GM21423 (cell line): ENCODE measurements at regions not wholly inside any gene's neighbourhood (a gene's known extent, or its start where the extent isn't known, plus 50 kb on each side); places are given as distances from the start of the nearest gene placed in this dataset.
"Not testable (repeated sequence)": the region's sequence is repeated elsewhere in the genome, so short reads cannot be mapped to it uniquely, and the experiment has no call there.

Experiments
- ATAC-seq: cut with Tn5 transposase; IDR thresholded peaks from one replicate; pipeline ENCODE4 v1.9.1; 2021; ENCODE audit warnings: mild to moderate bottlenecking, moderate library complexity; ENCODE audit not compliant: unreplicated experiment

DNA sequence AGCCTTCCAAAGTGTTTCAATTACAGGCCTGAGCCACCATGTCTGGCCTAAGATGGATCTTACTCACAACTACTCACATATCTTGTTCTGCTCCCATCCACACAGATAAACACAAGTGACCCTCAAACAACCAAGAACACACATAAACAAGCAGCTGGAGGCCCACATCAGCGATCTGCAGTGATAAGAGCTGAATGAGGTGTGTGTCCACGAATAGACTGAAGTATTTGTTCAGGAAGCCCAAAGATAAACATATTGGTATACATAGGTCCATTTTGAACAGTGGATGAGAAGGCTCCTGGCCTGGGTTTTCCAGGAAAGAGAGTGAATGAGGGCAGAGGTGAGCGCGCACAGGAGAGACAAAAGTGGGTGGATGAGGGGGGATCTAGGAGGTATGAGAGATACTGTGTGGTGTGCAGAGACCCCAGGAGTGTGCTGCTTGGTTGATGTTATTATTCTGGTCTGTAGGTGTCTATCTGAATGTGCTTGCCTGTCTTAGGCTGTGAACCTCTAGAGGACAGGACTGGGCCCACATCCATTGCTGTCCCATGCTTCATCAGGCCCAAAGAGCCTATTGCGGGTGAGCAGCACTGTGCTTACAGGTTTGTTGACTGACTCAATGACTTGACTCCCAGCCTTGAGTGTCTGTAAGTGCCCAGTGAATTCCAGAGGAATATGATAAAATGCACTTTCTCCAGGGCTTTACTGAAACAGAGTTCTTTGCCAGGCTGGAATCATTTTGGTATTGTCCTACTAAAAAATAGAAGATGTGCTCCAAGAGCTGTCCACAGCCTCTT lies 79.9 kb upstream of the ATP1A1 start:
- no peak for ATAC-seq

DNA sequence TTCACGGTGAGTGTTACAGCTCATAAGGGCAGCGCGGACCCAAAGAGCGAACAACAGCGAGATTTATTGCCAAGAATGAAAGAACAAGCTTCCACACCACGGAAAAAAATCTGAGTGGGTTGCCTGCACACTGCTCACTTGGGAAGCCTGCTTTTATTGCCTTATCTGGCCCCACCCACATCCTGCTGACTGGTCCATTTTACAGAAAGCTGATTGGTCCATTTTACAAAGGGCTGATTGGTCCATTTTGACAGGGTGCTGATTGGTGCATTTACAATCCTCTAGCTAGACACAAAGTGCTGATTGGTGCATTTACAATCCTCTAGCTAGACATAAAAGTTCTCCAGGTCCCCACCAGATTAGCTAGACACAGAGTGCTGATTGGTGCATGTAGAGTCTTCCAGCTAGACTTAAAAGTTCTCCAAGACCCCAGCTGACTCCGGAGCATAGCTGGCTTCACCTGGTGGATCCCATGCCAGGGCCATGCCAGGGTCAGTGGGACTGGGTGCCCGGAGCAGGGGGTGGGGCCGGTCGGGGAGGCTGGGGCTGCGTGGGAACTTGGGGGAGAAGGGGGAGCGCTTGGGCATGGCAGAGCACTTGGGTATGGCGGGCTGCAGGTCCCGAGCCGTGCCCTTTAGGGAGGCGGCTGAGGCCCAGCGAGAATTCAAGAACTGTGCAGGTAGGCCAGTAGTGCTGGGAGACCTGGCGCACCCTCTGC lies 75.4 kb upstream of the ATP1A1 start:
- no peak for ATAC-seq

DNA sequence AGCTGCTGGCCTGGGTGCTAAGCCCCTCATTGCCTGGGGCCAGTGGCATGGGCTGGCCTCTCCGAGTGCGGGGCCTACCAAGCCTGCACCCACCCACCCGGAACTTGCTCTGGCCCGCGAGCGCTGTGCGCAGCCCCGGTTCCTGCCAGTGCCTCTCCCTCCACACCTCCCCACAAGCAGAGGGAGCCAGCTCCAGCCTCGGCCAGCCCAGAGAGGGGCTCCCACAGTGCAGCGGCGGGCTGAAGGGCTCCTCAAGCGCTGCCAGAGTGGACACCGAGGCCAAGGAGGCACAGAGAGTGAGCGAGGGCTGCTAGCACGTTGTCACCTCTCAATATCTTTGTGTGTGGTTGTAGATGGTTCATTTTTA lies 74.8 kb upstream of the ATP1A1 start:
- ATAC-seq = not testable (repeated sequence)

DNA sequence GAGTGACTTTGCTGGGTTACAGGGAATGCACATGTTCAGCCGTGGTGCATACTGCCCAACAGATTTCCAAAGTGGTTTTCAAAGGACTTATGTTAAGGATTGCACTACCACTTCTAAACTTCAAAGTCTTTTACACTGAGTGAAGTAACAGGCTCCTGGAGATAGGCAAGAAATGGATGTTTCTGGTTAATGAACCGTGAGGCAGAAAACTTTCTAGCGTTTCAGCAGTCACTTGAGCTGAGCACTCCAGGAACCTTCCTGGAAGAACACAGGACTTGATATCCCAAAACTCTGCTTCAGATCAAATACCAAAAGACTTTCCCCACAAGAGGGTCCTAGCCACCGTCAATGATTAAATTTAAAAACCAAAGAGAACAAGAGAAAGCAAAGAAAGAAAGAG lies 74.3 kb upstream of the ATP1A1 start:
- no peak for ATAC-seq

DNA sequence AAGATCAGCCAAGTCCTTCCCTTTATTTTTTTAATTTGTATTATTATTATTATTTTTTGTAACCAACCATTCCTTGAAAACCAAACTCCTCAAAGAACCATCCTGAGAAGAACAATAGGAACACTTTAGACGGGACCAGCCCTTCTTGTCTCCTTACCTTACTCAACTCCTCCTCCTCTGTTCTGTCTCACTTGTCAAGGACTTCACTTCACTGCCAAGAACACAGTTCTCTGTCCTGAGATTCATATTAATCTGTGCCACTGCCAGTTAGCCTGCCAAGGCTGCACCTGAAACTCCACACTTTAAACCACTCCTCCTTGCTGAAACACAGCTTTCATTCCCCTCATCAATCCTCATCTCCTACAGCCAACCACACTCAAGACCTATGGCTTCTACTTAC lies 73.8 kb upstream of the ATP1A1 start:
- ATAC-seq = no peak

DNA sequence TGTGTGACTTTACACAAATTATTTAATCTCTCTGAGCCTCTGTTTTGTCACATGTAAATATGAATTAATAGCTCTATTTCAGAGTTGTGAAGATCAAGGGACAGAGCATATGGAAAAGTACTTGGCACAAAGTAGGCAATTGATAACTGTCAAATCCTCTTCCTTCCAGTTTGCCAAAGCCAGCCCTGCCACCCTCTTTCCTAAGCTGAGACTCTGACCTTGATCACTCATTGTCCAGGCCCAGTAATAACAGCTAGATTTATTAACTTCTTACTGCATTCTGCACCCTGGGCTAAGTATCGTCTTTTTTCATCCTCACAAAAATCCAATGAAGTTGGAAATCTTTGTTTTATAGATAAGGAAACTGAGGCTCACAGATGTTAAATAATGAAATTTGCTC lies 70.8 kb upstream of the ATP1A1 start:
- no peak for ATAC-seq

DNA sequence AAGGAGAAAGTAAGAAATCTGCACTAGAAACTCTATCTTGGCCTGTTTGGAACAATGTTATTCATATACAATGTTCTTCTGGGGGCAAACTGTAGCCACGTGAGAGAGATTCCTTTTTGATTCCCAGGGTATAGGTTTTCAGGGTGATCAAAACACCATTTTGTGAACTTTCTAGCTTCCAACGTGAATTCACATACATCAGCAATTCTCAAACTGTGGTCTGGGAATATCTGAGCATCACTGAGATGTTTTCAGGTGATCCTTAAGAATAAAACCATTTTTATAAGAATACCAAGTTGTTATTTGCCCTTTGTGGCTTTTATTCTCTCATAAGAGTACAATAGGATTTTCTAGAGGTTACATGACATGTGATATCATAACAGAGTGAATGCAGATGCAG lies 66.9 kb upstream of the ATP1A1 start:
- no peak for ATAC-seq

DNA sequence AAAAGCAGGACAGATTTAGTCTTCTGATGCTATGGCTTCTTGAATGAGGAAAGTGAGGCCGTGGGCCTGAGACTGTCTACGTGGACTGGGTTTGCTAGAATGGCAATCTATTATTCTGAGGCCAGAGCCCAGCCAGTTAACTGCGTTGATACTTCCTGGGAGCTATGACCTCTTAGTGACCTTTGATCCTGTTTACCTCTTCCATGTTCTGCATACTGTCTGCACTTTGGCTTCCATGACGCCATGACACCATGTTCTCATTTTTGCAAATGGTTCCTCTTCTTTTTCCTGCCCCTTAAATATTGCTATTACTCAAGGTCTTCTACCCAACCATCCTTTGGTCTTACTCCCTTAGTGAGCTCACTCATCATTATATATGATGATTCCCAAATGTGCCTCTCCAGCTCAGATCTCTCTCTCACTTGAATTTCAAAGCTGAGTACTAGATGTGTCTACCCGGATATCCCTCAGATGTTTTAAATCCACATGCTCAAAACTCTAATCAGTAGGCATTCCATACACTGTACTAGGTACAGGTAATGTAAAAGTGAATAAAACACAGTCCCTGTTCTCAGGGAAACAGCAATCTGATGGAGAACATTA lies 66.1 kb upstream of the ATP1A1 start:
- ATAC-seq = no peak

DNA sequence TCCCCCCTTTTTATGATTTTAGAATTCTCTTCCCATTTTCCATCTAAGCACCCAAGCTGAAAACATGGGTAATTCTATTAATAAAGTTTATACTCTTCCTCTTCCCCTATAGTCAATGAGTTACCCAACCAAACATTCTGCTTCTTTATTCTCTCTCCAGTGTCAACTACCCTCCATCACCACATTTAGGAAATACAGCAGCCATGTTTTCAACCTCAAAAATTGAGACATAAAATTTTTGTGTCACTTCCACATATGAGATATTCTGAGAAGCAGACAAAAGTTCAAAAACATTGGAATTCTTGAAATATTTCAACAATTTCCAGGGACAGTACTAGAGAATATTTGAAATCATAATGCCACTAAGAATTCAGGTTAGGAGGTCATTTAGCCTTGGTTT lies 64.8 kb upstream of the ATP1A1 start:
- ATAC-seq = no peak

DNA sequence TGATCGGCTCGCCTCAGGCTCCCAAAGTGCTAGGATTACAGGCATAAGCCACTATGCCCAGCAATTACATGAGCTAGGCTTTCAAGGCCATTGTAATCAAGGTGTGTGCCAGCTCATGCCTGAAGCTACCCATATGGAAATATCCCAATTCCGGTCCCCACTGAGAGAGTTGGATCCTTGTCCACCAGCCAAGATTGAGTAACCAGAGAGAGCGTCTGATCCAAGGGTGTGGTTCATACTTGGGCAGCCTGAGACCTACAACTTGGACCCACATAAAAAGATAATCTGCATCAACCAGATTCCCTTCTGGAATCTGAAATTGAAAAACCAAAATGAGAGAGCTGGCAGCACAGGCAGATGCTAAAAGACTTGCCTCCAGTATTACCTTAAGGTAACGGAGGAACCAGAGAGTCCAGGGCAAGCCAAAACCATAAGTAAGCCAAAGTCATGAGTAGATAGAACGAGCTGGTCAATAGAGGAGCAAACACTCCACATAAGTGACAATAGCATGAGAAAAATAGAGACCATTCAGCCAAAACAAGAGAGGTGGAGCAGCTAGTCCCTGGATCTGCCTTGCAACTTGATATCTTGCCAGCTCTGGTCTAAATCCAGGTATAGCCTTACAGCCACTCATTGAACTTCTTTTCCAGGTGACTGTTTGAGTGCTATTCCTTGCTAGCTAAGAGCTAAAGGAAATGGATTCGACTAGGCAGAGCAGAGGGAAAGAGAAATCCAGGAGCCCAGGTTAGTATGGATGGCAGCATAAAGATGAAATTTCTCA lies 63.8 kb upstream of the ATP1A1 start:
- no peak for ATAC-seq

DNA sequence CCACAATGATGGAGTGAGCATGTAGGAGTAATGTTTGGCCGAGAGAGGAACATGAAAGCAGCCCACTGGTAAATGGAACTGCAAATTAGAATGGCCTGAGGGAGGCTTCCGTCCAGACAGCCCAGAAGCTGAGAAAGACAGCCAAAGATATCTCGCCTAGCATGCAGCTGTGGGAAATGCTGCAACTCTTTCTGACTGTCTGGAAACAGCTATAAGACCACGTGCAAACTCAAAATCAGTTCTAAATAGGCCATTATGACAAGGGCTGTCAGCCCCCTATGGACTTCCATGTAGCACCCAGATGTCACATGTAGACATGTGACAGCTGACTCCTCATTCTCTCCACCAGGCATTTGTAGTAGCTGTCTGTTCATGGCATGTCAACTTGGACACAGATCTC lies 62.9 kb upstream of the ATP1A1 start:
- ATAC-seq = no peak

DNA sequence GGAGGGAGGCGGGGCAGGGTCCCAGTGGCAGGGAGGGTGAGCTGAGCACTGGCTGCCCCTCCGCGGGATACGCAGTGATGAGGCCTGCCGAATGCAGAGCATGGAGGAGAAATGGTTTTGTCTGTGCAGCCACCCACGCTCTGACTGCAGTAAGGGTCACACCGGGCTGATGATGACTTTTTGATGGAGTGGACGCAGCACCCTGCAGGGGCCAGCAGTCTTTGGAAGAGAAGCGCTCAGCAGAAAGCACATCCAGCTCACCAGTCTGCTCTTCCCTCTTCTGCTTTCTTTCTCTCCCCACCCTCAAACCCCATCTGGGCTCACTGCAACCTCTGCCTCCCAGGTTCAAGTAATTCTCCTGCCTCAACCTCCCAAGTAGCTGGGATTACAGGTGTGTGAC lies 61.9 kb upstream of the ATP1A1 start:
- no peak for ATAC-seq

DNA sequence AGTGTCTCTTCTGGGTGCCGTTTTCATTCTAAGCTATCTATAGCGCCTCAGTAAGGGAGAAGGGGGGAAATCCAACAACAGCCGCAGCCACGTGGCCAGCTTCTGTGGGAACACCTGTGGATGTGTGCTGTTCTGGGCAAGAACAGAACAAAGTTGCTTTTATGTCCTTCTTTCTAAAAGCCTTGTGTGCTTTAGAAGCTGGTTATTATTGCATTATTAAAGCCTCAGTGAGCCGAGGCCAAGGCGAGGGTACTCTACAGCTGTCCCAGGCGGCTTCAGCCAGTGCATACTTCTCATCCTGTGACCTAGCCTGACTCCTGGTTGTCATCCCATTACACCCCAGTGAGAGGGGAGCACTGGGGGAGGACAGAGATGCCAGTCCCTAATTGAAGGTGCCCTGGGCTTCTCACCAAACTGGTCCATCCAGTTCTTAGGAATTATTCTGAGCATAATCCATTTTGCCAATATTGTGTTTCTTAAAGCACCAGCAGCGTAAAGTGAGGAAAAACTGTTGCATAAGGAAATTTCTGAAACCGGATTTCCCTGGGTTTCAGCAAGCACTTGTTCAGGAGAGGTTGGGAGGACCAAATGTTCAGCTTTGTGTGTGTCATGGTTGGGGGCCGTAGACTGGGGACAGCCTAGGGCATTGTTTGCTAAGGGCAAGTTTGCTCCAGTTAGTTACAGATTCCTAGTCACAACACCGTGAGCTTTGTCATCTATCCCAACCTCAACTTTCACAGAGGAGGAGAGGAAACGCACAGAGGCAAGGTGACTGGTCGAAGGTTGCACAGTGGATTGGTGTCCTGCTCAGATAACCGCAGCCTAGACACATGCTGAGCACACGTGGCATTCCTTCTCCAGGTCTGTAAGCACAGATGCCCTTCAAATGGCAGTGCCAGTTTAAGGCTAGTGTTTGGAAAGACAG lies 61.0 kb upstream of the ATP1A1 start:
- ATAC-seq = no peak

DNA sequence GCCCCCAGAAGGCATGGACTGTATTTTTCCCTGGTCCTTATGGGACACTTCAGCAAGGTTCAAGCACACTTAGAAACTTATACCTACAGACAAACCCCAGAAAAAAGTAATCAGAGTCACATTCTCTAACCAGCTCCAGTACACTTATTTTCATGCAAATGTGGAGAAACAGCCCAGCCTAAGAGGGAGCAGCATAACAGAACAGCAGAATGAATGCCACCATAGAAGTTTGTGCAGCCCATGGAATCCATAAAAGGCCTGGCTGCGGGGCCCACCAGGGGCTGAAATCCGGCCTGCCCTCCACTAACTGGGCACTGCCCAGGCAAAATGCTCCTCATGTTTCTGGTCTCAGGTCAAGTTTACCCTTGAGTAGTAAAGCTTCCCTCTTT lies 60.4 kb upstream of the ATP1A1 start:
- ATAC-seq = no peak

DNA sequence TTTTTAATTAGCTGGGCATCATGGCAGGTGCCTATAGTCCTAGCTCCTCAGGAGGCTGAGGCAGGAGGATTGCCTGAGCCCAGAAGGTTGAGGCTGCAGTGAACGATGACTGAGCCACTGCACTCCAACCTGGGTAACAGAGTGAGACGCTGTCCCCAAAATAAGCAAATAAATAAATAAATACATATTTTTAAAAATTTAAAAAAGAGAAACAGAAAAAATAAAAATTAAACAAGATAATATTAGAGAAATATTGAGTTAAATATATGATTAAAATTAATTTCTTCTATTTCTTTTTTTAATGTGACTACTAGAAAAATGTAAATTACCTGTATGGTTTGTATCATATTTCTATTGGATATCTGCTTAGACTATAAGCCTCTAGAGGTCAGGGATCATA lies 59.3 kb upstream of the ATP1A1 start:
- no peak for ATAC-seq

DNA sequence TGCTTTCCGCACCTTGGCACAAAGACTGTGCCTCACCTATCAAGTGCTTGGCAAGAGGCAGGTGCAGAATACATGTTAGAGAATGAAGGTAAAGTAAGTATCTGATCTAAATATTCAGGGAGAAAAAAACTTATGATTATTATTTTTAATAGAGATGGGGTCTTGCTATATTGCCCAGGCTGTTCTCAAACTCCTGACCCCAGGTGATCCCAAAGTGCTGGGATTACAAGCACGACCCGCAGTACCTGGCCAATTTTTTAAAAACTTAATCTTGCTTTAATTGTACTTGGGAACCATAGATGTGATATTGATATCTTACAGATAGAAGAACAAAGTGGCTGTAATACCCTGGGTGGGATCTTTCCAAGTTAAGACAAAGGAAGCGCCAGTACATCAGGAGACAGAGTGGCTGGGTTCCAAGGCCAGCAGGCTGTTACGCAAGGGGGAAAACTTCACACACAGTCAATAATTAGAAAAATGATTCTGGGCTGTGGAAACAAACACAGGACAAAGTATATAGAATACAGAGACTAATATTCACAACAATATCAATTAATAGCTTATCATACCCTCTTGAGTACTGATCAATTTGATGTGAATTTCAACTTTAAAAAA lies 58.6 kb upstream of the ATP1A1 start:
- no peak for ATAC-seq

DNA sequence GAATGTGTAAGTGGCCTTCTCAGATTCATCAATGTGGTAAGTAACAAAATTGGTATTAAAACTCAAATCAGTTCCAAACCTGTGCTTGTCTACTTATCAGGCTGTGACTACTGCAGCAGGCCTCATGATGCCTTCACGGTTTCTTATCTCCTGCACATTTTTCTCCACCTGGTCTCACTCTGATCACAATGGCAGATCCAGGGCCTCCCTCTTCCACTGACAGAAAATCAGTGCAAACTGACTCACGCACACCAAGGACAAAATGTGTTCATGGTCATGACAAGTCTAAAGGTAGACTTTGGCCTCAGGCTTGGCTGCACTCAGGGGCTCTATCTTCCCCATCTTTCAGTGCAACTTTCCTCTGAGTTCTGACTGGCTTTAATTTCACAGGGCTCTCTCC lies 56.7 kb upstream of the ATP1A1 start:
- no peak for ATAC-seq

DNA sequence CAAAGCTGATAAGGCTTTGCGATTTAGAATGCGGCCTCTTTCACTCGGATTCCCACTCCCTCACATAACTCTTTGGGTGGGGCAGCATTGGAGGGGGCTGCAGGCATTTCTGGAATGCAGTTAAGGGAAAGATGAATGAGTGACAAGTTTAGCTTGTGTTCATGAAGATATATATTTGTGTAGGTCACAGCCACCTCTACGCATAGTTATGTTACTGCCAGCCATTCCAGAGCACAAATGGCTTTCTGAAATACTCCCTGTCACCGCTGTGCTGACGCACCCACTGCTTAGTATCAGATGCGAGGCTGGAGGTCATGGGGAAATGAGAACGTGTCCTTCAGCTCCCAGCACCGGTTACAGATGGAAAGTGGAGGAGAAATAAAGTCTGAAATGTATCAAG lies 54.1 kb upstream of the ATP1A1 start:
- ATAC-seq = no peak

DNA sequence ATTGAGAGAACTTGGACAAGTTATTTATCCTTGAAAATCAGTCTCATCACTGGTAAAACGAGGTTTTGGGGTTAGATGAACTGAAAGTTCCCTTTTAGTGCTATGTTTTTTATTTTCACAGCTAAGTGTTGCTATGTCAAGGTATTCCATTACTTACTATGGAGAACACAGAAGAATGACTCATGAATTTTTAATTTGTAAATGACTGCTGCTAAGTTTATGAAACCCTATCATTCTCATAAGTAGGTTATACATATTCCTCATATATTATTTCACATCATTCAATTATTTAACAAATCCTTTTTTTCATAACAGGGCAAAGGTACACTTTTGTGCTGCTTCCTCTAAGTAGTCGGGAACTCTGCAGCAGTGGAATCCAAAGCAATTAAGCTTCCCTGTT lies 52.2 kb upstream of the ATP1A1 start:
- no peak for ATAC-seq

DNA sequence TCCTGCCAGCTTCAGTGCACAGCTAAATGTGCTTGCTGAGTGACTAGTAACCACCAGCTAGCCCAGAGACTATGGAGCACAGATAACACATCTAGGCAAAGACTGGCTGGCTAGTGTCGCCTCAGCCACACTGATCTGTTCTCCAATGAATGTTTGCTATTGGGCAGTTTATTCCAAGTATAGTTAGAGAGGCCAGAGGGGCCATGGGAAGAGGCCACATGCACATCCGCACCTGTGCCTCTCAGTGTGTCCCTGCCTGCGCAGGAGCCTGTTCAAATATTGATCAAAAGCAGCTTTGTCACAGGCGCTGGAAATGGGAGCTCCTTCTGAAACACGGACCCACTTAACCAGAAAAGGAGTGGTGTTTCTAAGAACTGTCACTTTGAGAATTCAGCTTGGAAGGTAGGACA lies 51.3 kb upstream of the ATP1A1 start:
- ATAC-seq = no peak
